Activated T-cell treated with anti-CD3 and anti-CD28 coated beads, Interleukin-2, amount 50 U/mL, for 48 hours (primary cell): ENCODE measurements at regions not wholly inside any gene's neighbourhood (a gene's known extent, or its start where the extent isn't known, plus 50 kb on each side); places are given as distances from the start of the nearest gene placed in this dataset.
"Not testable (repeated sequence)": the region's sequence is repeated elsewhere in the genome, so short reads cannot be mapped to it uniquely, and the experiment has no call there.

Experiments
- DNase-seq, 2 experiments: peaks; one replicate each; pipeline ENCODE4 v3.0.0-alpha.2; 2020

DNA sequence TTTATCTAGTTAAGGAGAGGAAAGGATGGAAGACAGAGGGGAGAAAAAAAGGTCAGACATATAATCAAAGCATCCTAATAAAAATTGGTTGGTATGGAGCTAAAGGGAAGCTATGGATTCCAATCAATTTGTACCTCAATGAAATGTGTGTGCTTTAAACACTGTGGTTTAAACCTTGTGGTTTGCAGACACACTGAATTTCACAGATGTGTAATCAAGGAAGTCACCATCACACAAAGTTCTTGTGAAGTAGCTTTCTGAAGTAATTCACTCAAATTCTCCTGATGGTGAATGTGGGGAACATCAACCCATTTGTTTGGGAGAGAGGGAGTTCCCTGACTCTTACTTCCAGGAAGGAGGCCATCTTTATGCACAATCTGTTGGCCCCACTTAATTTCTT is 243.3 kb upstream of the KRR1 start:
- no peak for DNase-seq

- no peak for DNase-seq
Observed at GRCh38 chr12:75754141-75754540, 242.7 kb upstream of the KRR1 start.

DNA sequence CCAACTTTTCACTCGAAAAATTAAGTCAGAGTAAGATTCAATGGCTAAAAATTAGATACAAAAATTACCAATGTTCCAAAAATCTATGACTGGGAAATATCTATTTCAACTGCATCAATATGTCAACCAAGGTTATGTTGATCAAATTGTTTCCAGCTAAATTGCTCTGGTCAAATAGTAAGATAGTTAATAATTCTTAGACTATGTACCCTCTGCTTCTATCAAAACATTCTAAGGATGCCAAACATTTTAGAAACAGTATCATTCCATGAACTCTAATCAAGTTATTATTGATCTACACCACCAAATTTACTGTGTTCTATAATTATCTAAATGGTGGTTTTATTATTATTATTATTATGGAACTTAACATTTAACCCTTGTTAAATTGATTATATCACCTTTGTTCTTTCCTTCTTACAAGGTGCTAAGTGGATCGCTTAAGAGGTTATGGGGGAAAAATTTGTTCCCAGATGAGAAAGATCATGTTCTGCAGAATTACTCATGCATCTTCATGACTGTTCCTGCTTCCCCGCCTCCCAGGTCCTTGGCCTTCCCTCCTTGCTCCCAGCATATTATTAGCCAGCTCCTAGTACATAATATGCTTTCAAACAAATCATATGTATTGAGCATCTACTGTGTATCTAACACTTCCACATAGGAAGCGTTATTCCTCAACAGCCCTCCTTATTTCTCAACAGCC is 240.5 kb upstream of the KRR1 start:
- no peak for DNase-seq

DNA sequence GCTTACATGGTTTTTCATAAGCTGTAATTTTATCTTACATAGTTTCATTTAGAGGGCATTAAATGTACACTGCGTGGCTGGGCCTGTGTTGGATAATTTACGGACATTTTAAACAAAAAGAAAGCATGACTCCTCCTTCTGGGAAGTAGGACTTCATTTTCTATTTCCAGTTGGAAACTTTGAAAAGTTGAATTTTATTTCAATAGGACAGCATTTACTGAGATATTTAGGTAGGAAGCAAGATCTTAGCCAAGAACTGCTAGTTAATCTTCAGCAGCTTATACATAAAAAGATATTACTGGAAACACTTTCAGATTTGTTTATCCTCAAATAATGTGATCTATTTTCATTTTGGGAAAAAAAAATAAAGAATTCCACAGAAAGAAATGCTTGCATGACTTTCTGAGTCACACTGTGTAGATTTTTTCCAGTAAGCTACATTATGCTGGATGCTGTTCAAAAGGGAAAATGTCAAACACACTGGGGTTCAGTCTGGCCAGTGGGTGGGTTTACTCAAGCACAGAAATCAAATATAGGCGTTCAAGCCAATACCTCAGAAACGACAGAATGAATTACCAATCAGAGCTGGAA is 239.4 kb upstream of the KRR1 start:
- DNase-seq = no peak

- not testable (repeated sequence) for DNase-seq
Observed at GRCh38 chr12:75748990-75749389, 237.6 kb upstream of the KRR1 start.

- DNase-seq = no peak
Observed at GRCh38 chr12:75748136-75748535, 236.7 kb upstream of the KRR1 start.

DNA sequence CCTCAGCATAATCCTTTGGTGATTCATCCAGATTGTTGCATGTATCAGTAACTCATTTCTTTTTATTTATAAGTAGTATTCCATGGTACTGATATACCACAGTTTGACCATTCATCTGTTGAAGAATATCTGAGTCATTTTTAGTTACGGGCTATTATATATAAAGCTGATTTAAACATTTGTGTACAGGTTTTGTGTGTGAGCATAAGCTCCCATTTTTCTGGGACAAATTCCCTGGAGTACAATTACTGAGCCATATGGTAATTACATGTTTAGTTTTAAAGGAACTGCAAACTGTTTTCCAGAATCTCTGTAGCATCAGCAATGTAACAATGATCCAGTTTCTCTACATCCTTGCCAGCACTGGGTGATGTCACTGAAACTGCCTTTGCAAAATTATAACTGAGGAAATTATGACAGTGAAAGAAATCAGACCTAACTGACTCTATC is 236.2 kb upstream of the KRR1 start:
- DNase-seq = no peak

GRCh38 chr12:75746621-75747020 is 235.2 kb upstream of the KRR1 start:
- no peak for DNase-seq

DNA sequence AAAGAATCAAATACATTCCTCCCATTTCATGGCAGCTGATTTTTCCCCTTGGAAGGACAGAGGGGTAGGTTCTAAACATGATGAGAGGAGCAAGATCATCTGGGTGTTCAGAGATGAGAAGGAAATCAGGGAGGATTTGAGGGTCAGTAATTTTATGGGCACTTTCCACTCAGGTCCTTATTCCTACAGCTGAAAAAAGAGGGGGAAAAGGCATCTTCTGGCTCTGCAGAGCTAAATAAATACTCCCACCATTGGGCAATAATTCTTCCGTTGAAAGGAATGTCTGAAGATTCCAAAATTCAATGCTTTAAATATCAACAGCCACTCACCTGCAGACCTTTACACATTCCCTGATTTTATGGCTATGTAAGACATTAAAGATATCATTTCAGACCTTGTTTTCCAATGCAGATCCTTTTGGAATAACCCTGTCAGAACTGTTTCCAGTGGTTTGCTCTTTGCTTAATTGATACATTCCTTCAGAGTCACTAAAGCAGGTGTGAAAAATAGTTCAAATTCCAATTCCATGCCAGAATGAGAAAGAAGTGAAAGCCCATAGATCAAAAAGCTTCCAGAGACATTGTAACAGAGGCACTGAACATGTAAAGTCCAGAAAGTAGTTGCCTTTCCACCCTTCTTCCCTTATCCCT is 233.3 kb upstream of the KRR1 start:
- DNase-seq = no peak

GRCh38 chr12:75742961-75743360 is 231.6 kb upstream of the KRR1 start:
- no peak for DNase-seq

DNA sequence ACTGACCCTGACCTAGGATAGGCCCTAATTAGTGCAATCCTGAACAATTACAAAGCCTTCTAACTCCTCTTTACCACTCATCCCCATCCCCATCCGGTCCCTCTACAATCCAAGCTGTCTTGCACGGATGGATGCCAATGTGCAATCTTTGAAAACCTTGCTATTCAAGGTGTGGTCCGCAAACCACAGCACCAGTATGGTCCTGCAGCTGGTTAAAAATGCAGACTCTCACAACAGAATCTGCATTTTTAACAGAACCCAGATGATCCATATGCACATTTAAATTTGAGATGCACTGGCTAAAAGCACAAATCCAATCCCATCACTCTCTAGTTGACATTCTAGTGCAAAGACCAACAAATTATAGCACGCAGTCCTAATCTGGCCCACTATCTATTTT is 230.6 kb upstream of the KRR1 start:
- DNase-seq = no peak

DNA sequence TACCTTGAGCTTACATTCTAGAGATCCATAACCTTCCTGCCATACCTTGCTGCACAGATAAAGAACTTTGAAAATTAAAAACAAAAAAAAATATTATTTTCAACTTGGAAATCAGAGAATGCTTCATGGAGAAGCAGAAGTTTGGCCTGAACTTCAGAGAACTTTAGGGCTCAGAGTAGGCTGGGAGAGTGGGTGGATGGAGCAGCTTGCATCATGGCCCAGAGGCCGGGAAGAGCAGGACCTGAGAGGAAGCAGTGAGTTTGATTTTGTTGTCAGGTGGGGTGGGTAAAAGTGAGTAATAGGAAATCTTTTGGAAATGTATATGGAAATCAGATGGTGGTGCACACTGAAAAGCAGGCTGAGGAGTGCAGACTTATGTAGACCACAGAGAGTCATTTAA is 228.5 kb upstream of the KRR1 start:
- DNase-seq = no peak

GRCh38 chr12:75739098-75739497 is 227.7 kb upstream of the KRR1 start:
- DNase-seq = not testable (repeated sequence)

GRCh38 chr12:75738486-75738885 is 227.1 kb upstream of the KRR1 start:
- DNase-seq = peak; percentile 32 to 53

GRCh38 chr12:75735853-75736252 is 224.4 kb upstream of the KRR1 start:
- DNase-seq = no peak

- DNase-seq = no peak
Observed at GRCh38 chr12:75728826-75729225, 217.4 kb upstream of the KRR1 start.

DNA sequence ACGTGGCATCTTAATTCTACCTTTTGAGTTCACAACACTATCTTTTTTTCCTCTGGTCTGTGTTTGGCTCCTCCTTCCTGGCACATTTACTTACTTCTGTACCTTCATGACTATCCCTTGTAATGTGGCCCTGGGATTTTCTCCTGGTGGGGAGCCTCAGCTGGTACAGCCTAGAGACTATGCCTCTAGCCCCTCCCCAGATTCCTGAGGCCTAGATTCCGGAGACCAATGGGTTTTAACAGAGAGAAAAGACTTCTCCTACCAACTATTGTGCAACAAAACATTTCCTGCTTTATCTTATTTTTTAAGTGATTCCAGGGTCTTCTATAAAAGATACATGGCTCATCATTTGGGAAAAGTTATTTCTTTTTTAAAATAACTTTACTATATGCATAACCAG is 216.2 kb upstream of the KRR1 start:
- no peak for DNase-seq

GRCh38 chr12:75725521-75726111 is 214.2 kb upstream of the KRR1 start:
- DNase-seq = no peak

GRCh38 chr12:75724928-75725312 is 213.5 kb upstream of the KRR1 start:
- no peak for DNase-seq

DNA sequence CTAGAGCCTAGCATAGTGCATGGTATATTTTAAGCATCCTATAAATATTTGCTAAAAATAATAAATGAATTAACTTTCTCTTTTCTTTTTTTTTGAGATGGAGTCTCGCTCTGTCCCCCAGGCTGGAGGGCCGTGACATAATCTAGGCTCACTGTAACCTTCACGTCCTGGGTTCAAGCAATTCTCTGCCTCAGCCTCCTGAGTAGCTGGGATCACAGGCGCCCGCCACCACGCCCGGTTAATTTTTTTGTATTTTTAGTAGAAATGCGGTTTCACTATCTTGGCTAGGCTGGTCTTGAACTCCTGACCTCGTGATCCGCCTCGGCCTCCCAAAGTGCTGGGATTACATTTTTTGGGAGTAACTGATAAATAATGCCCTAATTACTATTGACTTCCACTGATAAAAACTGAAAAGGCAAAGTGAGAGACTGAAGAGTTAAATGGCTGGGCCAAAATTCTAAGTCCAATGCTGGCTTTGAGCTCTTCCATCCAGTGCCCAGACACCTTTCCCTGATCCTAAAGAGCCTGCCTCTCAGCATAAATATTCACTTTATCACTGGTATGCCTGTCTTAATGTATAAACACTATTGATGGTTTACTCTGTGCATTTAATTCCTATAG is 213.0 kb upstream of the KRR1 start:
- DNase-seq = no peak

DNA sequence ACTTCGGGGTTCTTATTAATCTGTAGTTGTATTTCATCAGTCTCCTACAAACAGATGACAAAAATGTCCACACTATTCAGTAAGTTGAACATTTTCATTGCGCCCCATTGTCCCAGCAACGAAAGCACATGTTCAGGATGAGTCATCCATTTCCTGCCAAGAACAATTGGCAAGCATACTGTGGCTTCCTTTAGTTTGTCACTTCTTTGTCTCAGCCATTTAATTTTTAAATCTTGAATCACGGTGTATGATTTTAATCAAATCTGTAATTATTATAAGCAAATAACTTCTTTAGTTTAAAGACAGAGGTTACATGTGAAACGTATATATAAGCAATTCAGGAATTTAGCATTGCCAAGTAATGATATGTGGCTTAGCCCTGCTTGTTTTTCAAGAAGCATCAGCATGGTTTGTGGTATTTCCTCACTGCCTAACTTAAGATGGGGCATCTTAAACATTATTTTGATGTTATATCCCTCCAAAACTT is 211.3 kb upstream of the KRR1 start:
- DNase-seq = no peak

DNA sequence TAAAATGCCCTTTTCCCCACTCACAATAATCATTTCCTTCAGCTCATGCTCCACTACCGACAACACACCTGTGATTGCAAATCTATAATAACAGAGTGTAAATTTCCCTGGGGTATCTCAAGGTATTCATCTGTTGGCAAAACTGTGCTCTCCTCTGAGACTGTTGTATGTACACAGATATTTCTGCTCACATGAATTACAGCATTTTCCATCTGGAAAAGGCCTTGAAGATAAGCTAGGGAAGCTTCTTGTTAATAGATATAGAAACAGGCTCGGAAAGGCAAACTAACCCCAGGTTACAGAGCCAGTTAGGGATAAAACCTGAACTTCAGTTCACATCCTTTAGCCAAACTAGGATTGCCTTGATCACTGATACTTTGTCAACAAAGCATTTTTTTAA is 210.4 kb upstream of the KRR1 start:
- DNase-seq = no peak
